Activated T-cell treated with anti-CD3 and anti-CD28 coated beads, Interleukin-2, amount 50 U/mL, for 4 hours (primary cell): ENCODE measurements at regions not wholly inside any gene's neighbourhood (a gene's known extent, or its start where the extent isn't known, plus 50 kb on each side); places are given as distances from the start of the nearest gene placed in this dataset.

Experiments
- ATAC-seq, 2 donors: fragments of 200-7000 bp; cut with Tn5 transposase; one replicate each; pipeline ENCODE4 v1.10.0; 2021
- DNase-seq: peaks from one replicate; pipeline ENCODE4 v3.0.0-alpha.2; 2020
- H3K27me3 Mint-ChIP-seq: one replicate; pipeline ENCODE4 v1.8.0; 2021; ENCODE audit warnings: low read depth, mixed read lengths
- H3K36me3 Mint-ChIP-seq: one replicate; pipeline ENCODE4 v1.8.0; 2022; ENCODE audit warnings: mixed read lengths; ENCODE audit not compliant: insufficient read depth
- H3K4me1 Mint-ChIP-seq: one replicate; pipeline ENCODE4 v1.8.0; 2021; ENCODE audit warnings: low read depth, mixed read lengths
- H3K4me3 Mint-ChIP-seq: one replicate; pipeline ENCODE4 v1.8.0; 2021; ENCODE audit warnings: mild to moderate bottlenecking, moderate library complexity, mixed read lengths
- H3K9me3 Mint-ChIP-seq: one replicate; pipeline ENCODE4 v1.8.0; 2021; ENCODE audit warnings: mixed read lengths

GRCh38 chr7:63008366-63008765 is 990.3 kb upstream of the ZNF722 start:
- no peak for ATAC-seq
- no peaks in the 10 kb centered on the region for H3K36me3 Mint-ChIP-seq
- no peaks in the 10 kb centered on the region for H3K27me3 Mint-ChIP-seq
- no peaks in the 10 kb centered on the region for H3K4me1 Mint-ChIP-seq
- no peak for DNase-seq
- H3K4me3 Mint-ChIP-seq: no peak overlapping the region
- H3K9me3 Mint-ChIP-seq: peaks cover 9% of the 10 kb centered on the region

- no peak for DNase-seq
- Mint-ChIP-seq H3K4me3 (no peak overlapping the region), H3K27me3 (no peaks in the 10 kb centered on the region), H3K4me1 (no peaks in the 10 kb centered on the region), H3K9me3 (peaks cover 9% of the 10 kb centered on the region), H3K36me3 (no peaks in the 10 kb centered on the region)
- no peak for ATAC-seq
Observed at GRCh38 chr7:63009771-63010170, 988.9 kb upstream of the ZNF722 start.

- Mint-ChIP-seq H3K4me3 (no peak overlapping the region), H3K36me3 (no peaks in the 10 kb centered on the region)
- DNase-seq: no peak
Observed at GRCh38 chr7:63012633-63013183, 985.9 kb upstream of the ZNF722 start.

DNA sequence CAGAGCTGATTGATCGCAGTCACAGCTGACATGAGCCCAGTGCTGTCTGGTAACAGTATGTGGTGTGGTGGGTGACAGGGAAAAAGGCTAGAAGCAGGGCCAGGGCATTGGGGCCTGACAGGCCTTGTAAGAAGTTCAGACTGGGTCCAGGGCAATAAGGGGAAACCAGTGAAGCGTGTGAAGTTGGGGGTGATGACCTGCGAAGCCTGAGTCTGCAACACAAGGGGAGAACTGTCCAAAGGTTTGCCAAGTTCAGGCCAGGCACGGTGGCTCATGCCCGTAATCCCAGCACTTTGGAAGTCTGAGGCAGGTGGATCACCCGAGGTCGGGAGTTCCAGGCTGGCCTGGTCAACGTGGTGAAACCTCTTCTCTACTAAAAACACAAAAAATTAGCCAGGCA is 983.9 kb upstream of the ZNF722 start:
- Mint-ChIP-seq H3K4me3 (no peak overlapping the region), H3K4me1 (no peaks in the 10 kb centered on the region), H3K36me3 (no peaks in the 10 kb centered on the region), H3K9me3 (peaks cover 25% of the 10 kb centered on the region), H3K27me3 (no peaks in the 10 kb centered on the region)
- ATAC-seq: no peak
- DNase-seq: no peak

More at GRCh38 chr7:63012633-63013183, 985.9 kb upstream of the ZNF722 start:
- H3K27me3 Mint-ChIP-seq: no peaks in the 10 kb centered on the region
- ATAC-seq: no peak
- no peaks in the 10 kb centered on the region for H3K4me1 Mint-ChIP-seq
- peaks cover 15% of the 10 kb centered on the region for H3K9me3 Mint-ChIP-seq

GRCh38 chr7:63023182-63023787 is 975.4 kb upstream of the ZNF722 start:
- DNase-seq (no peak), ATAC-seq (no peak)
- H3K9me3 Mint-ChIP-seq: peaks cover 42% of the 10 kb centered on the region
- H3K4me1 Mint-ChIP-seq: no peaks in the 10 kb centered on the region
- no peak overlapping the region for H3K4me3 Mint-ChIP-seq
- peaks cover 2% of the 10 kb centered on the region for H3K36me3 Mint-ChIP-seq
- H3K27me3 Mint-ChIP-seq: no peaks in the 10 kb centered on the region

DNA sequence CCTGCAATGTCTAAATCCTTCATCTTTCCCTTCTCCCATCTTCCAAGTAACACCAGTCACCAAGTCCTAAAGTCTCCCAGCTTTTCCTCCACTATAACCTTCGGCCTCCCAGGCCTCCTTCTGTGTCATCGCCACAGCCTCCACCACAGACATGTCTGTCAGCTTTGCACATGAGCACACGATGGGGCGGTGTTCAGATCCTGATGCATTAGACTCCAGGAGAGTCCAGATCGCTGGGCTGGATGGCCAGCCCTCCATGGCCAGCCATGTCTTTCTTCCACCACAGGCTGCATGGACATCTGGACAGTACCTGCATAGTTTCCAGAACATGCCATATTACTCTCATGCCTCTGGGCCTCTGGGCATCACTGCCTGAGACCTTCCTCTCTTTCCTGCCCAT is 974.2 kb upstream of the ZNF722 start:
- Mint-ChIP-seq H3K4me1 (no peaks in the 10 kb centered on the region), H3K27me3 (no peaks in the 10 kb centered on the region), H3K9me3 (peaks cover 39% of the 10 kb centered on the region), H3K36me3 (peaks cover 2% of the 10 kb centered on the region), H3K4me3 (no peak overlapping the region)
- no peak for ATAC-seq
- no peak for DNase-seq

- no peak for DNase-seq
- Mint-ChIP-seq H3K4me1 (no peaks in the 10 kb centered on the region), H3K36me3 (peaks cover 2% of the 10 kb centered on the region), H3K9me3 (peaks cover 38% of the 10 kb centered on the region), H3K4me3 (no peak overlapping the region), H3K27me3 (no peaks in the 10 kb centered on the region)
- ATAC-seq: no peak
Observed at GRCh38 chr7:63025815-63026214, 972.8 kb upstream of the ZNF722 start.

DNA sequence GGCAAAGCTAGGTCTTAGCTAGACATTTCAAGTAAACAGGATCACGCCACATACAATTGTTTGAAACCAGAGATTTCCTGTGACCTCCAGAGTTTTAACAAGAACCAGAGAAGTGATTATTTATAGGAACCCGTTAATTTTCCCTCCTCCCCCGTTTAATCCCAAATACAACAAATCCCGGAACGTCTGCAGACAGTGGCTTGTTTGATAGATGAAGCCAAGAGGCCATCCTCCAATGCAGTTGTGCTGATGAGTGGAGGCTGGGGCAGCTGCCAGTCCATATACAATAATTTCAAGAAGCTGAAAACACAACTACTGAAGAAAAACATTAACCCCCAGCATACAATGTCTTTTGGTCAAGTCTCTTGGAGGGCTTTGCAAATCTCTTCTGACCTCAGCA is 971.6 kb upstream of the ZNF722 start:
- ATAC-seq: no peak
- DNase-seq: no peak
- Mint-ChIP-seq H3K9me3 (peaks cover 43% of the 10 kb centered on the region), H3K36me3 (peaks cover 2% of the 10 kb centered on the region), H3K4me3 (no peak overlapping the region), H3K4me1 (no peaks in the 10 kb centered on the region), H3K27me3 (no peaks in the 10 kb centered on the region)

- H3K36me3 Mint-ChIP-seq: peaks cover 2% of the 10 kb centered on the region
- no peak overlapping the region for H3K4me3 Mint-ChIP-seq
- H3K4me1 Mint-ChIP-seq: no peaks in the 10 kb centered on the region
- no peaks in the 10 kb centered on the region for H3K27me3 Mint-ChIP-seq
- DNase-seq (no peak), ATAC-seq (no peak)
- H3K9me3 Mint-ChIP-seq: peaks cover 39% of the 10 kb centered on the region
Observed at GRCh38 chr7:63028376-63029206, 970.1 kb upstream of the ZNF722 start.

DNA sequence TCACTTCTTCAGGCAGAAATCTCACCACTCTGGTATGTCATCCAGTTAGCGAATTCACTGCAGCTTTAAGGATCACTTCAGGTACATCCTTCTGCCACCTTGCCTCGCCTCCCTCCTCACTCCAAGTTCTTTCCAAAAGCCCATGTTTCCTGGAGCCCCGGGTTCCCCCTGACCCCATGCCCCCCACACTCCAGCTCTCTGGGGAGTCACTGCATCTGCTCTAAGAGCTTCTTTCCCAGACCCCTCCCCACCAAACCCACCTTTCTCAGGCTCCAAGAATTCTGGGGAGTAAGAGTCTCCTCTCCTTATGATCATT is 969.5 kb upstream of the ZNF722 start:
- Mint-ChIP-seq H3K4me3 (no peak overlapping the region), H3K9me3 (peaks cover 35% of the 10 kb centered on the region), H3K27me3 (no peaks in the 10 kb centered on the region), H3K36me3 (peaks cover 2% of the 10 kb centered on the region), H3K4me1 (no peaks in the 10 kb centered on the region)
- DNase-seq (no peak), ATAC-seq (no peak)

- ATAC-seq: no peak
- Mint-ChIP-seq H3K4me3 (no peak overlapping the region), H3K9me3 (peaks cover 27% of the 10 kb centered on the region), H3K4me1 (no peaks in the 10 kb centered on the region), H3K36me3 (no peaks in the 10 kb centered on the region), H3K27me3 (no peaks in the 10 kb centered on the region)
- no peak for DNase-seq
Observed at GRCh38 chr7:63030061-63030460, 968.6 kb upstream of the ZNF722 start.

DNA sequence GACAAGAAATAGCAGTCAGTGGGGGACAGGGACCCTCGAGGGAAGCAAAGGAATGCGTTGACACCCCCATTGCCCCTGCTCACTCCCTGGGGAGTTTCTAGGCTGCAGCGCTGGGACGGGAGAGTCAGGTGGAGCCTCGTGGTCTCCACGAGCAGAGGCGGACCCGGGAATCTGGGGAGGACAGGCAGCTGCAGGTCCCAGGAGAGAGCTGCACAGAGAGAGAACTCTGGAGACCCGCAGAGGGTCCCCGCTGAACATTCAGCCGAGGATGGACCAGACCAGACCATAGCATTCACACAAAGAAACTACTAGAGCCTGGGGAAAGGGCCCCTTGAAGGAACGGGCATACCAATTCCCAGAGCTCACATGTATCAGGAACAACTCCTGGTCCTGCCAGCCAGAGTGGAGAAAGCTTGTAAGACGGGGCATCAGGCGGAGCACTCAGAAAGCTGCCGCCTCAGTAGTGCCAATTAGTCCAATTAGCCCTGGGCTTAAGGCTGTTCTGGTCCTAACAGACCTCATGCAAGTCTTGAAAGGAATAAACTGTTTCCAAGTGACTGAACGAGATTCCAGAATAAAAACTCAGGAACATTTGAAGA is 966.7 kb upstream of the ZNF722 start:
- Mint-ChIP-seq H3K36me3 (no peaks in the 10 kb centered on the region), H3K9me3 (peaks cover 31% of the 10 kb centered on the region), H3K4me3 (no peak overlapping the region), H3K27me3 (no peaks in the 10 kb centered on the region), H3K4me1 (no peaks in the 10 kb centered on the region)
- ATAC-seq: no peak
- no peak for DNase-seq

DNA sequence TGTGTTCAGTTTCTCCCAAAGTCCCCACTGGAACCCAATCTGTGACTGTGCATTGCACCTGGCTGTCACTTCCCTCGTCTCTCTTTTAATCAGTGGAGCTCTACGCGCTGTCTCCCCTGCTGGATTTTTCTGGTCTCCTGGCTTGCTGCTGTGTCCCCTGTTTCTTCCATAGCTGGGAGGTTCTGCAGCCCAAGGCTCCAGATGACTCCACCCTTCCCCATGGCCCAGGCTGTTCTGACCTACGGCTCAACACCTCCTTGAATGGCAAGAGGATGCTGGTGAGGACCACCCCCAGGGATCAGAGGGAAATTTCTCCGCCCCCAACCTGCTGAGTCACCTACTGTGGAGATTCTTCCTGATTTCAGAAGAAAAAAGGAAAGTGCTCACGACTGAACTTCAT is 961.4 kb upstream of the ZNF722 start:
- Mint-ChIP-seq H3K4me1 (no peaks in the 10 kb centered on the region), H3K9me3 (peaks cover 25% of the 10 kb centered on the region), H3K36me3 (no peaks in the 10 kb centered on the region), H3K27me3 (no peaks in the 10 kb centered on the region), H3K4me3 (no peak overlapping the region)
- no peak for DNase-seq
- ATAC-seq: no peak

- no peaks in the 10 kb centered on the region for H3K27me3 Mint-ChIP-seq
- peaks cover 25% of the 10 kb centered on the region for H3K9me3 Mint-ChIP-seq
- H3K4me1 Mint-ChIP-seq: no peaks in the 10 kb centered on the region
Observed at GRCh38 chr7:63038987-63039386, 959.7 kb upstream of the ZNF722 start.

DNA sequence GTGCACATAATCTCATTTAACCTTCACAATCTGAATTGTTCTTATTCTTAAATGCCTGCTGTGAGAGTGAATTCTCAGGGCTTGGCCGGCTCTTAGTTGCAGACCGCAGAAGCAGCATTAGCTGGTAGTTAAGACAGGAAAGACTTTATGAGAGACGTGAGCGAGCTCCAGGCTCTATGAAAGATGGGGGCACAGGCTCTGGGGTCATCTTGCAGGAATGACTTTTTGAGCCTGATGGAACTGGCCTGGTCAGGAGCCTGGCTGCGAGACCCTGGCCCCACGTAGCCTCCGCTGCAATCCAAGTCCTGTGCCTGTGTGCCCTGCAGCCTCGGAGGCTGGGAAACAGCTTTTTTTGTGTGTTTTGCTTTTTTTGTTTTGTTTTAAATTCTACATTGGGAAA is 958.8 kb upstream of the ZNF722 start:
- Mint-ChIP-seq H3K4me1 (no peaks in the 10 kb centered on the region), H3K27me3 (no peaks in the 10 kb centered on the region), H3K4me3 (no peak overlapping the region), H3K36me3 (no peaks in the 10 kb centered on the region), H3K9me3 (peaks cover 25% of the 10 kb centered on the region)
- ATAC-seq: no peak
- no peak for DNase-seq

More at GRCh38 chr7:63038987-63039386, 959.7 kb upstream of the ZNF722 start:
- ATAC-seq (no peak), DNase-seq (no peak)
- H3K36me3 Mint-ChIP-seq: no peaks in the 10 kb centered on the region
- no peak overlapping the region for H3K4me3 Mint-ChIP-seq
